ENCODE measurements at regions not wholly inside any gene's neighbourhood (a gene's known extent, or its start where the extent isn't known, plus 50 kb on each side); places are given as distances from the start of the nearest gene placed in this dataset.

DNA sequence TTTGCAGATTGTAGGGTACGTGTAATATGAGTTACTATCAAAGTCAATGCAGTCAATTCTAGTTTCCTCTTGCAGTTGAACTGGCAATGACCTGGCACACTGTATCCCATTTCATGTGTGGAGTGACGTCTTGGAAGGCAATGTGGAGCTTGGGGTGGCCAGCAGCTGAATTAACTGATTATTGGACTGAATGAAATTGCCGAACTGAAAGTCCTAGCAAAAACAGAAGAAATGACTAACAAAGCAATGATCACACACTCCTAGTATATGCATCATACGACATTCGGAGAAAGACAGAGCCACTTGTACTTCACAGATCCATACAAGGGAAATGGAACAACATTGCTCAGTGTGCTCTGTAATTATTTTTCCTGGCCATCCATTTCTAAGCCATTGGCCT is 259.1 kb upstream of the DAPK1 start:
- intact Hi-C loops (cut with micrococcal nuclease): no loop called here

DNA sequence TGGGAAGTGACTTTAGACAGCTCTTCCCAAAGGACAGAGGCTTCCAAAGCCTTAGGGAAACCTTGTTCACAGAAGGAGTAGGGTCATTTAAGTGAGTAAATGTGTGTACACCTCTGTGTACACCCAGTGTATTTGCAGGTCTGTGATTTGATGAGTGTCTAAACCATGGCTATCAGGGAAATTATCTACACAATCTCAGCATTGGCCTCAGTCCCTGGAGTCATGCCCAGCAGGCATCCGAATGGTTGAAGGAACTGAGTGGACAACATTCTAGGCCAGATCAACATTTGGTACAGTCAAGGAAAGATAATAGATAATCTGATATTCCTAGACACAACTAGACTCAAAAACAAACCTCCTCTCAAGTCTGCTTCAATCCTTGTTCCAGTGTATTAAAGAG is 258.4 kb upstream of the DAPK1 start:
- intact Hi-C loops (cut with micrococcal nuclease): no loop called here

DNA sequence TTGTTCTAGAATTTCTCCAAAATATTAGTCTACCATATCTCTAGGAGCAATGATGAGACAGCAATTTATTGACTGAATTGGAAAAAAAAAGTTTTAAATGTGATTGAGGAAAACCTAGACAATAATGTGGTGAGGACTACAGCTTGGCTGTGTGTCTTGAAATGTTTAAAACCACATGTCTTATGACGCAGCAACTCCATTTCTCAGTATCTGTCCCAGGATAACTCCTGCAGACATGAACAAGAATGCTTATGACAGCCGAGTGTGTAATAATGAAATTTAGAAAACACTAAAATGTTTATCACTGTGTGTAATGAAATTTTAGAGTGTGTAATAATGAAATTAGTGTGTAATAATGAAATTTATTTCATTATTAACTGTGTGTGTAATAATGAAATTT is 254.1 kb upstream of the DAPK1 start:
- intact Hi-C loops (cut with micrococcal nuclease): no loop called here

DNA sequence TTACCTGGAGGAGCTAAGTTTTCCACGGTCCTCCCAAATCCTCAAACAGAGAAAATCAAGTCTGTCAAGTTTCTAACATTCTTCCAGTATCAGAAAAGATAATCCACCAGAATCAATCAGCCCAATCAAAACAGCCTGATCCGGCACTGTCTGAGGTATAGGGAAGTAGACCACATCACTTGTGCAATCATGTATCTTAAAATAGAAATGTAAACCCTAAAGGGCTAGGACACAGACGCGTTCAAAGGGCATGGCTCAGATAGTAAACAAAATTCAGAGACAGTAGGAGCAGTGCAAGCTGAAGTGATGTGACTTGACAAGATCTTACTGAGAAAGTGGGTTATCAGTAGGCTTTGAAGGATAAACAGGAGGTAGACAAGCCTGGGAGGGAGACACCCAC is 252.4 kb upstream of the DAPK1 start:
- intact Hi-C loops (cut with micrococcal nuclease): no loop called here

DNA sequence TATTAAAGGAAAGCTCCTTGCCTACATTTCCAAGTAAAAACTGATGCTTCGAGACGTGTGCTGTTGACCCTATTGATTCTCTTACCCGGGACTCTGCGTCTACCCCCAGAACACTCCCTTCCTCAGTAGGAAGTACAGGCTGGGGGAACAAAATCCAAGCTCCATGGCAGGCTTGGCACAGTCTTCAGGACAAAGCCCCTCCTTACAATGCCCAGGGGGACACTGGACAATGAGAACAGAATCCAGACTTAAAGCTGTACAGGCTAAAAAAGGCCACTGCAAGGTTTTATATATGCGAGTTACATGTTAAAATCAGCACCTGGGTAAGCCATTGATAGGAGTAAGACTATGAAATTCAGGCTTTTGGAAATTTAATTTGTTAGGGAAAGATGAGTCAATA is 250.6 kb upstream of the DAPK1 start:
- intact Hi-C loops (cut with micrococcal nuclease): no loop called here

DNA sequence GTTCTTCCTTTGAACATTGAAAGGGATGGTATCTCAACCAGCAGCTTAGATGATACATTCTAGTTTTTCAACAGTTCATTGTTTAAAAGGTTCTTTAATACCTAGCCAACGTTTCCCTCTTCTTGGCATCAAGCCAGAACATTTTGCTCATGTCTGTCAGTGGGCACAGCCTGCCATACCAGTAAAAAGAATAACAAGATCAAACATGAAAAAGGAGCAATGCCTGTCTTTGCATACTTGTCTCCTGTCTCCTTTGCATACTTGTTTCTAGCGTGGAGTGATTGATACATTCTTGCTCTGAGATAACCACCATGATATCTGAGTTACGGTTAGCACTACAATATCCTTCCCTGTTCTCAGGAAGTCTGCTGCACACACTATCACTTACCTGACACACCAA is 248.6 kb upstream of the DAPK1 start:
- intact Hi-C loops (cut with micrococcal nuclease): no loop called here

DNA sequence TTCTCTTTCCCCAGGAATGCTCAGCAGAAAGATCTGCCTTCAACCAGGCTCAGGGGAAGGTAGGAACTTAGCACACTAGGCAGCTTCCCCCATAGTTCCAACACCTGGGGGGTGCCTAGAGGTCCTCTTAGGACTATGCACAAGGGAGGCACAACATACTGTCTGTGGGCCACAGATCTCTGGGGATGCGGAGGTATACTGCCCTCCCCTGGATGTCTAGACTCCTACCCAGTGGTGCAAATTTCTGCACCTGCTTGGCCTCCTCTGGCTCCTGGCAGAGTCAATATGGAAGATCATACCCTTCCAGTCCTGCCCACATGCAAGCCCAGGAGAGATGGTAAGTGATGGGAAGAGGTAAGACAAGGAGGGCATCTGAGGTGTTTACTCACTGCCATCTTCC is 247.5 kb upstream of the DAPK1 start:
- intact Hi-C loops (cut with micrococcal nuclease): no loop called here

DNA sequence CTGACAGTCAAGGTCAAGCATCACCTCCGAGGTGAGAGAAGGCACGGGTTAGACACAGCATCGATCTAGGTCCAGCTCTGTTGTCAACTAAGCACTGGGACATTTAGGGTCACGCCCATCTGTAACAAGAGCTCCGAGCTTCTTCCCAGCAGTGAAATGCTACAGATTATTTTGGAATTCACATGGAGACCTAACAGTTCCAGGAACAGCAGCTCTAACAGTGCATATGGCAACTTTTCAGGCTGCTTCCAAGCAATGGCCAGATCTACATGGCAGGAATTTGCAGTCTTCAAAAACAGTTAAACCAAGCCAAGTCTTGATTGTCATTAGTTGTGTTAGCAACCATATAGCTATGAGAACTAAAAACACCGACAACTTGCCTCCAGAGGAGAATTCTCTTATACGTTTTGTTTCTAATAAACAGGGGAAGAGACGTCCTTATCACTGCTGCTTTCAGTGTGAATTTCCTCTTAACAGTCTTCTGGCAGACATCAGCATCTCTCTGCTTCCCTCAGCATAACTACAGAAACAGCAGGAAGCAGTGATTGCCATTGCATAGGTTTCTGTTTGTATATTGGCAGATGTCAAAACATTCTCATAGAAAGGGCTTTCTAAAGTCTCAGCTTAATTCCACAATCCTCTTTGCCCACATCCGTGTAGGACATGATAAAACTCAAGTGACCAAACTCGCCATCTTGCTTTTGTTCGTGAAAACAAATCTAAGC is 242.1 kb upstream of the DAPK1 start:
- intact Hi-C loops (cut with micrococcal nuclease): no loop called here

DNA sequence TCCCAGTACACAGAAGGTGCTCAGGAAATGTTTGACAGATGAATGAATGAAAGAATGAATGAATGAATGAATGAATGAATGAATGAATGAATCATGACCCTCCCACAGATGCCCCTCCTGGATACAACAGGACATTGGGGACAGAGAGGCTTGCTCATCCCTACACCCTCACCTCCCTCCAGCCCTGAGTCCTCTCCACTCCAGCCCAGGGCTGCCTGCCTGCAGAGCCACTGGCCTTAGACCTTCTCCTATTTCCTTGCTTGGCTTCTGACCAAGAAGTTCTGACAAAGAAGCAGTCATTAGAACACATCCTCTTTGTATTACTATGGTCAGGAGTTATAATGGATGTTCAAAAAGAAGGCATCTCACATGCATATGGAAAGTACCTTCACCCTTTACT is 240.7 kb upstream of the DAPK1 start:
- intact Hi-C loops (cut with micrococcal nuclease): no loop called here

DNA sequence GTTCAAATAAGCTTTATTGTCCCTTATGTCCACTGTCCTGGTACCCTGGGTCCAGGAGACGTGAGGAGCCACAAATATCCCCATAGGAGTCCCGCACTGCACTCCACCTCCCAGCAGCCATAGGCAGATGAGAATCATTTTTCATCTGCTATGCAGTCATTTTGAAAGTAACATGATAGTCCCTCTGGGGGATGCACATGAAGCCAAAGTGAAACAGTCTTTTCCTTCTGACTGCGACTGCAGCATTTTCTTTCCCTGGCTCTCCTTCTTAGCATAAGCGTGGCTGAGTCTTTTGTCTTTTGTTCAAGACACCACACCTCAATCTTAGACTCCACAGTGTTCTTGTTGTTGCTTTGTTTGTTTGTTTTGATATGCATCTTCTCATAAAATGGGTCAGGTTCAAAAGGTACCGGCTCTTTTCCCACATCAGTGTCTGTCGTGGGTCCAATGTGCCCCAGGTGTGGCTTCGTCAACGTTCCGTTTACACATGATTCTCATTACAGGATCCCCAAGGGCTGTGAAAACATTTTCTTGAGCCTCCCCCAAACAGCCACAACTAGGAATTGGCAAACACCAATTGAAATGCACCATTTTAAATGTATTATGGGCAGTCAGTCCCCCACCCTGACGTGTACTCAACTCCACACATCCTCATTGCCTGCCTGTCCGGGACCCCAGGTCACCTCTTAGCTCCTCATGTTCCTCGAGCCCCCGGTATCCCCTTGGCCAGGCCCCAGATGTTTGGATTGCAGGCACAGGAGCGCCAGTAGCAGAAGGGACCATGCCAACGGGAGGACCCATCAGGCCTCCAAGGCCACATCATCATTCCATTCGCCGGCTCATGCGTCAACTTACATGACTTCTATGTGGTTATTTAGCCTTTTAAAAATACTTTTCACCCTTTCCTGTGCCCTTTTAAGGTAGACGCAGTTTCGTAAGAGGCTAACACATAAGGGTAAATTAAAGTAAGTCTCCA is 237.8 kb upstream of the DAPK1 start:
- intact Hi-C loops (cut with micrococcal nuclease): no loop called here

DNA sequence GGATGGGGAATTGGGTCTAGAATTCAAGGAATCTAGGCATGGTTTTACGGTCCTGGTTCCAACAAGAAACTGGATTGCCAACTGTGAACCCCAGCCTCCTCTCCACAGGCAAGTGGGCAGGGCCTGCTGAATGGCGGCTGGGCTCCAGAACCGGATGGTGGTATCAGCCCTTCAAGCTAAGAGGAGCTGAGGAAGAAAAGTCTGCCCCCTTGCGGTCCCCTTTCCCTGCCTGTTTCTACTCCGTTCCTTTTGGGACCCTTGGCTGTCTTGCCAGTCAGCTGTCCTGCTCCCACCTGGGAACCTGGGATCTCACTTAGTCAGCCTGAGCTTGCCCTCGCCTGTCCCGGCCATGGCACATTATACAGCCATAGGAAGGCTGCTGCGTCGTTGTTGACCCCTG is 234.4 kb upstream of the DAPK1 start:
- intact Hi-C loops (cut with micrococcal nuclease): no loop called here

DNA sequence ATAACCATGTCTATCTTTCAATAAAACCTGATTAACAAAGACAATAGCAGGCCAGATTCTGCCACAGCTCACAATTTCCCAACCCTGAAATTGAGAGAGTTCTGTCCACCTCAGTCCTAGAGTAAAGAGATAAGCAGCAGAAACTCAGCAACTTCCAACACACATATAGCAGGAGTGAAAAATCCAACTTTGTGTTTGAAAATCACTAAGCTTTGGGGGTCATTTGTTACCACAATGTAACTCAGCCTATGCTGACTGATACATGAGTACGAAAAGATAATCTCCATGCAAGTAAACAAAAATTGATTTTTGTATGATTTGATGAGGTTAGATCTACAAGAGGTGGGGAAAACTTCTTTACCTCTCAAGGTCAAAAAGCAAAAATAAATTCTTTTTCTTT is 231.0 kb upstream of the DAPK1 start:
- intact Hi-C loops (cut with micrococcal nuclease): no loop called here

DNA sequence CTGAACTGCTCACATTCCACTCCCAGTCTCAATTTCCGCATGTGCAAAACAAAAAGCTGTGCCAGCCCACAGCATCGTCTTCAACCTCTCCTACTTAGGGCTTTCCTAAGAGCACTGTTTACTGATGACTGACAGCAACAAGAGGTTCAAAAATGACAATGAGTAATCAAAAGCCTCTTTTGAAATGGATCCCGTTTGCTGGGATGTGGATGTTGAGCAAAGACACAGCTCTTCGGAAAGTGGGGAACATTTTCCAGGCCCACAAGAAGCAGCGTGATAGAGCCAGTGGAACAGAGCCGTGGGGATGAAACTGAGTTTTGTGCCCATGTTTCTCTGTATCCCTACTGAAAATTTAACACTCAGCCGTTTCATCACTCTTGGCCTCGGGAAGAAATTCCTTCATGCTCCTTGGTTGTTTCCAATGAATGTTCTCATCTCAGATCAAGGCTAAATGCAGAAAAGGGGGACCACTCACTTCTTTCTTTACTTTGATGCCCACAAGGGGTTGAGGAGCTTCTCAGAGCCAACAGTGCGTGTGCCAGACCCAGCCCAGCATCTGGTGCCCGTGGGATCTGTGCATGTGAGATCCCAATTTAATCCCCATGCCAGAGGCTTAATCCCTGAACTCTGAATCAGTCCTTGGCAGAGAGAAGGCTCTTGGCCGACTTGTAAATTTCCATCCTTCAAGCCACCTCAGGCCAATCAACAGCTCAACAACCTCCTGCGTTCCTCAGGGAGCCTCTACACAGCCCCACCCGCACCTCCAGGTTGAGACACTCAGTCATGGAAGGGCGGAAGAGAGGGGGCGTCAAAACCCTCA is 230.2 kb upstream of the DAPK1 start:
- intact Hi-C loops (cut with micrococcal nuclease): no loop called here

DNA sequence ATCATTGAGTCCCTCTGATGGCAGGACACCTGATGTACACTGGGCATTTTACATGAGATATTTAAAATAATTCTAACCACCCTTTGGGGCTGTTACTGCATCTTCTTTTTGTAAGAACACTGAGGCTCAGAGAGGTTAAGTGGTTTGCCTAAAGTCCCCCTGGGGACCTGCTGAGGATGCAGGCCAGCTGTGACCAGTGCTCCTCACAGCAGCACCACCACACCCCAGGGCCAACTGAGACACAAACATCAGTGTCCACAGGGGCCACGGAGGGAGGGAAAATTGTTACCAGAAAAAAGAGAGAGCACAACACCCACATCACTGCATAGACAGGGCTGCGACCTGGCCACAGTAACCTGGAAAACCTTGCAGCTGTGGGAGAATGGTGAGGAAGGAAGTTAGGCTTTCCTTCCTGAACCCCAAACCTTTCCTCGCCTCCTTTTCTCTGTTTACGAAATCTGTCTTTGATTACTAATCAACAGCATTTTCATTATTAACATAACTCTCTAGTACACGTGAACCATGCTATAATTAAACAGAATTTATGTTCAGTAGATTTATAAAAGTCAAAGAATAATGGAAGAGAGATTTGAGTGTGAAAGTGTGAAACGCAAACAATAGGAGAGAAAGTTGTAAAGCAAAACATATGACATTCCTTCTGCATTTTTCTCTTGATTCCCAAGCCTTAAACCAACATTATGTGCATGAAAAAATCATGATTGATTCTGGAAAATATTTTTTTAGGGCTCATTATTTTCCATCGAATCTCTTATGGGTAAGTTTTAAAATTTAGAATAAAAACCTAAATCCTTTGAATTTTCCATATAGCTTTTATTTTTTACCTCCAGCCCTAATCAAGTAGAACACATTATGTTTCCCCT is 228.1 kb upstream of the DAPK1 start:
- intact Hi-C loops (cut with micrococcal nuclease): no loop called here

DNA sequence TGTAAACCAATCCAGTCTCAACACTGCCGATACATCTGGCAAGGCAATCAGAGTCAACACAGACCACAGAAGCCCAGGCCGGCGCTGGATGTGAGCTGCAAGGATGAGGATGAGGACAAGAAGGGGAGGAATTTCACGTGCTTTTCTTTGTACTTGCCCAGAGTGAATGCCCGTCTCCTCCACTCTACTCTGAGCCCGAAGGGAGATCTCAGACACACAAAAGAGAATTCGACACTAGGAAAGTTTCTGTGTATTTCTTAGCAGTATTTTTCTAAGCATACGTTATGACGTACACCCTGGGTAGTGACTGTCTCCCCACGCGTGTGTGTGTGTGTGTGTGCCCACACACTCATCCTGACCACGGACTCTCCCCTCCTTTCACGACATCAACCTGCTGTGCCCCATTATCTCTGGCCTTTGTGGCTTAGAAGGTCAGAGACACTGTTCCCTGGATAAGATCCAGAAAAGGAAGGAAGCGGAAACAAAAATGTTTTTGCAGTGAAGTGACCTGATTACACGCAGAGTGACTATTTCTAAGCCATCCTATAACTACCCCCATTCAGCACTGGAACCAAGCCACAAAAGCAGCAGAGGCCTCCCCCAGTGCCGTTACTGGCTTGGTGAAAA is 227.3 kb upstream of the DAPK1 start:
- intact Hi-C loops (cut with micrococcal nuclease): no loop called here

DNA sequence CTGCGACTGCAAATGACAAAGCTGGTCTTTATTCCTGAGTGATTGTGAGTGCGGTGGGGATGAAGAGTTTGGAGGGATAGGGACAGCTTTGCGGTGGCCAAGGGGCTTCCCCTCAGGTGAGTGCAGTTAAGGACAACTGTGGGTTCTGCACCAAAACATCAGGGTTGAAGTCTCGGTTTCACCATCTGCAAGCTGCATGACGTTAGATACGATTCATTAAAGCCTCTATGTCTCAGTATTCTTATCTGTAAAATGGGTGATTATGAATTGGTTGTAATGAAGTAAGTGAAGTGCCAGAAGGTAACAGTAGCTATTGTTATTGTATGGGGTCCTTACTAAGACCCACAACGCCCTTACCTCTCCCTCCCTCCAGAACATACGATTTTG is 226.8 kb upstream of the DAPK1 start:
- intact Hi-C loops (cut with micrococcal nuclease): no loop called here

DNA sequence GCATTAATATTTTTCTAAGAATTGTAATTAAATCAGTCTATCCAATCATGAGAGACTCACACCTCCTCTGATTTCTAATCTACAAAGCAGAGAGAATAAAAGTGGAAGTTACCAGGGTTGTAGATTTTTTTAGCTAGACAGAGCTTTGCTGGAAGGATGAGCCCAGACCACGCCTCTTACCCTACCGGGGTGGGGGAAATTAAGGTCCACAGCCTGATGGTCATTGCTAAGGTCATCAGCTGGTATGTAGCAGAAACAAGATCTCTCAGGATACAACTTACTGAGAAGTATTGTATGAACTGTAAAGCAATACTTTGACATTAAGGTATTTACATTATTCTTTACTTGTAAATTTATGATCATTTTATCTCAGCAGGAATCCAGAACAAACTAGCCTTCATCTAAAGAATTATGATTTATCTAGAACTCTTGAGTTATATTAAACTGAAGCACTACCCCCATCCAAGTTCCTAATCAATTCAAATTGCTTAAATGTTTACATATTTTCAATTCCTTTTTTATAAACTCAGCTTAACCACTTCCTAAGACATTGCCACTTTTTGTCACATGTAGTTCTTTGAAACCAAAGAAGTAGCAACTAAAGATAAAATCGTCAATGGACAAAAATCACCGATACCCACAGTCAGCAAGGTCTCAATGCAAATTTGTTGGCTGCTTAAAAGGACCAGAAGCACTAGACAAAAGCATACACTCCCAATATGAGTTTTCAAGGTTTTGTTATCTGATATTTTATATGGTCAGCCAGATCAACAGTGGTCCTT is 225.8 kb upstream of the DAPK1 start:
- intact Hi-C loops (cut with micrococcal nuclease): no loop called here

DNA sequence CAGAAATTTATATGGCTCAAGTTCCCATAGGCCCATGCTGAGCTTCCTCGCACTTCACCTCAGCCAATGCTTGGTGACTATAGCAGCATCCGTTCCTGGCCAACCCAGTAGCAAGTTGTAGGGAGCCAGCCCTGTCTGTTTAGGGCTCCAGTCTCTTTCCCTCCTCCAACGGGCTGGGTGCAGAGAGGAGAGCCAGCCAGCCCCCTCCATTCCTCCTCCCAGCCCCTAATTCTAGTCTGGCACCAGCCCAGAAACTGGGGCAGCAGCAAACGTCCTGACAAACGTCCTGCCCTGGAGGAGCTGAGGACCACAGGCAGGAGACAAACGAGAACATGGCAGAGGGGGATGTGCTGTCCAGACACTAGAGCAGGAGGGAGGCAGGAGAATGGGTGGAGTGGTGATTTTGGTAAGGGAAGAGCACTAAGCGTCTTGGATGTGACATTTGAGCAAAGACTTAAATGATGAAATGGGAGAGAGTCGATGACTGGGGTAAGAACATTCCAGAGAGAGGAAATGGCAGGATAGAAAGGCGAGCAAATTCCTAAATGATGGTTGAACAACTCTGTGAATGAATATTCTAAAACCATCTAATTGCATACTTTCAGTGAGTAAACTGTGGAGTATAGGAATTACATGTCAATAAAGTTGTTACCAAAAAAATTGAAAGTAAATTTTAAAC is 222.5 kb upstream of the DAPK1 start:
- intact Hi-C loops (cut with micrococcal nuclease): no loop called here

DNA sequence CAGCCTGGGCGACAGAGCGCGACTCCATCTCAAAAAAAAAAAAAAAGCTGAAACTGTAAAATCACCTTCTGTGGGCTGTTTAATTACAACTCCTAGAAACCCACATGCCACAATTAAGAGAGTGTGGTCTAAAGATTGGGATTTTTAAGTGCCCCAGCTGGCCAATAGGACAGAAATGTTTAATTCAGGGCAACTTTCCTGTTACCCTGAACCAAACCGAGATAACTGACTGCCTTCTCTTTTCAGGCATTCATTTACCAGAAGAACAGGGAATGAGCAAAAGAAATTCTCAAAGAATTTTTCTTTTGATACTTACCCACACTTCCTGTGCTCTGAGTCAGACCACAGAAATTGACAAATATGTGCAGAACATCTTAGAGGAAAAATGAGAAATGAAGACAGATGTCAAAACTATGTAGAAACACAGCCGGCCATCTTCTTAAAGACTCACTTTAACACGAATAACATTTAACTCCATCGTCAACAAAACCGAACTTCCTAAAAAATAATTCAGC is 221.3 kb upstream of the DAPK1 start:
- intact Hi-C loops (cut with micrococcal nuclease): no loop called here

Data from T-helper 1 cell treated with Interleukin-12 subunit alpha and Interleukin-12 subunit beta and Interleukin-4 antibody, amounts not matched to agents 30 ng/mL and 1 ng/mL, for 36 hours (primary cell).